WTC11 (cell line): ENCODE measurements at regions not wholly inside any gene's neighbourhood (a gene's known extent, or its start where the extent isn't known, plus 50 kb on each side); places are given as distances from the start of the nearest gene placed in this dataset.
"Not testable (repeated sequence)": the region's sequence is repeated elsewhere in the genome, so short reads cannot be mapped to it uniquely, and the experiment has no call there.

Source experiments
- ATAC-seq: fragments of 200-7000 bp; cut with Tn5 transposase; 2 replicates; pipeline ENCODE4 v1.10.0; 2021; ENCODE audit warnings: mild to moderate bottlenecking, moderate library complexity
- CTCF ChIA-PET: fragments of 300-600 bp; sonication (Branson Sonifier 250); formaldehyde crosslinking; loops from one replicate; lab custom pipeline; 2021; ENCODE audit warnings: antibody characterized with exemption; lab: Charles Lee
- POLR2A ChIA-PET: fragments of 350-600 bp; sonication (Branson Sonifier 250); formaldehyde crosslinking; loops from one replicate; lab custom pipeline; 2021; ENCODE audit warnings: antibody characterized with exemption; lab: Charles Lee
- DNase-seq: peaks from one replicate; pipeline ENCODE4 v3.0.0; 2021; ENCODE audit warnings: low spot score
- H3K27ac Mint-ChIP-seq: 2 replicates; pipeline ENCODE4 v1.8.0; 2021; ENCODE audit warnings: mixed read lengths
- H3K27me3 Mint-ChIP-seq: 2 replicates; pipeline ENCODE4 v1.8.0; 2021; ENCODE audit warnings: low read depth, mild to moderate bottlenecking, moderate library complexity, mixed read lengths
- H3K36me3 Mint-ChIP-seq: 2 replicates; pipeline ENCODE4 v1.8.0; 2021; ENCODE audit warnings: mixed read lengths
- H3K4me1 Mint-ChIP-seq: 2 replicates; pipeline ENCODE4 v1.8.0; 2022; ENCODE audit warnings: mixed read lengths
- H3K4me3 Mint-ChIP-seq: 2 replicates; pipeline ENCODE4 v1.8.0; 2021; ENCODE audit warnings: mild to moderate bottlenecking, moderate library complexity, mixed read lengths
- H3K9me3 Mint-ChIP-seq: 2 replicates; pipeline ENCODE4 v1.8.0; 2021; ENCODE audit warnings: mixed read lengths
- AR ChIP-seq: fragments of 250-450 bp; sonication (Bioruptor Pico); IDR thresholded peaks from 2 replicates; pipeline ENCODE4 v1.9.0; 2021; ENCODE audit warnings: mild to moderate bottlenecking
- ATF2 ChIP-seq: sonication (generic); formaldehyde crosslinking; IDR thresholded peaks from 2 replicates; pipeline ENCODE4 v1.8.1; 2022; ENCODE audit warnings: low read depth, missing genetic modification reagents, borderline replicate concordance
- ATF3 ChIP-seq: sonication (generic); formaldehyde crosslinking; conservative IDR thresholded peaks from 2 replicates; pipeline ENCODE4 v1.8.1; 2022; ENCODE audit warnings: mild to moderate bottlenecking, missing genetic modification reagents
- FOXJ3 ChIP-seq: sonication (generic); formaldehyde crosslinking; IDR thresholded peaks from 2 replicates; pipeline ENCODE4 v1.9.0; 2021; ENCODE audit warnings: missing genetic modification reagents, mild to moderate bottlenecking, borderline replicate concordance
- FOXP4 ChIP-seq: sonication (generic); formaldehyde crosslinking; IDR thresholded peaks from 2 replicates; pipeline ENCODE4 v1.8.0; 2022; ENCODE audit warnings: mild to moderate bottlenecking, missing genetic modification reagents
- JUN ChIP-seq: sonication (generic); formaldehyde crosslinking; IDR thresholded peaks from 2 replicates; pipeline ENCODE4 v1.8.0; 2023; ENCODE audit warnings: mild to moderate bottlenecking, missing genetic modification reagents
- MAX ChIP-seq: sonication (generic); formaldehyde crosslinking; IDR thresholded peaks from 2 replicates; pipeline ENCODE4 v1.8.0; 2022; ENCODE audit warnings: mild to moderate bottlenecking, missing genetic modification reagents
- RELA ChIP-seq: sonication (generic); formaldehyde crosslinking; IDR thresholded peaks from 2 replicates; pipeline ENCODE4 v1.8.1; 2022; ENCODE audit warnings: missing genetic modification reagents, mild to moderate bottlenecking, borderline replicate concordance
- SMAD3 ChIP-seq: sonication (generic); formaldehyde crosslinking; IDR thresholded peaks from 2 replicates; pipeline ENCODE4 v1.8.0; 2022; ENCODE audit warnings: missing genetic modification reagents, mild to moderate bottlenecking, borderline replicate concordance
- SMAD4 ChIP-seq: sonication (generic); formaldehyde crosslinking; IDR thresholded peaks from 2 replicates; pipeline ENCODE4 v1.8.0; 2022; ENCODE audit warnings: mild to moderate bottlenecking, missing genetic modification reagents
- SOX15 ChIP-seq: fragments of 250-450 bp; sonication (Bioruptor Pico); IDR thresholded peaks from 2 replicates; pipeline ENCODE4 v1.9.0; 2021; ENCODE audit warnings: mild to moderate bottlenecking
- TEAD4 ChIP-seq: sonication (generic); formaldehyde crosslinking; IDR thresholded peaks from 2 replicates; pipeline ENCODE4 v1.8.0; 2022; ENCODE audit warnings: mild to moderate bottlenecking, missing genetic modification reagents
- ZNF532 ChIP-seq: fragments of 250-450 bp; sonication (Bioruptor Pico); IDR thresholded peaks from 2 replicates; pipeline ENCODE4 v1.9.0; 2021; ENCODE audit warnings: mild to moderate bottlenecking, borderline replicate concordance

- Mint-ChIP-seq H3K36me3 (no peaks in the 10 kb centered on the region), H3K27me3 (no peaks in the 10 kb centered on the region), H3K4me3 (no peak overlapping the region), H3K9me3 (no peaks in the 10 kb centered on the region), H3K4me1 (peaks cover 40% of the 10 kb centered on the region), H3K27ac (no peak overlapping the region)
- ChIA-PET CTCF (no interaction called here), POLR2A (no interaction called here)
- DNase-seq = no peak
- ATAC-seq = peak; percentile 51
- TF ChIP-seq AR (CRISPR knock-in tag) (no peak), FOXJ3 (CRISPR knock-in tag) (no peak), ATF3 (no peak), TEAD4 (no peak), JUN (CRISPR knock-in tag) (no peak)
Measured at GRCh38 chr3:102356506-102356905, 78.3 kb upstream of the ZPLD1 start.

GRCh38 chr3:102357313-102357712, 77.5 kb upstream of the ZPLD1 start:
- DNase-seq, H3K9me3 Mint-ChIP-seq, H3K27me3 Mint-ChIP-seq, H3K36me3 Mint-ChIP-seq, H3K27ac Mint-ChIP-seq, POLR2A ChIA-PET, H3K4me3 Mint-ChIP-seq: not testable (repeated sequence)
- peak; percentile 47 for ATAC-seq
- H3K4me1 Mint-ChIP-seq = peaks cover 40% of the 10 kb centered on the region
- CTCF ChIA-PET = interaction anchor here (1.0 kb wide), 1 partner anchor 128 kb away, joined by 3 read pairs; no protein-coding TSS in a partner anchor

- CTCF ChIA-PET = interaction anchor here (0.9 to 1.5 kb wide), 2 partner anchors 131 to 176 kb away, joined by 4 read pairs; no protein-coding TSS in a partner anchor
- DNase-seq = no peak
- no peak overlapping the region for H3K4me3 Mint-ChIP-seq
- no peak overlapping the region for H3K27ac Mint-ChIP-seq
- POLR2A ChIA-PET = no interaction called here
- peaks cover 40% of the 10 kb centered on the region for H3K4me1 Mint-ChIP-seq
- no peaks in the 10 kb centered on the region for H3K27me3 Mint-ChIP-seq
- no peak for TF ChIP-seq FOXJ3 (CRISPR knock-in tag)
- TF ChIP-seq ZNF532 (CRISPR knock-in tag) = no peak
- peak; percentile 76 for ATAC-seq
- H3K36me3 Mint-ChIP-seq = peaks cover 6% of the 10 kb centered on the region
- H3K9me3 Mint-ChIP-seq = peaks cover 18% of the 10 kb centered on the region
Measured at GRCh38 chr3:102360183-102360860, 74.5 kb upstream of the ZPLD1 start.

- ChIA-PET CTCF (interaction anchor here (0.8 kb wide), 1 partner anchor 13 kb away, joined by 3 read pairs; no protein-coding TSS in a partner anchor), POLR2A (no interaction called here)
- DNase-seq = no peak
- TF ChIP-seq ATF2 (CRISPR knock-in tag) (no peak), MAX (CRISPR knock-in tag) (no peak), FOXP4 (CRISPR knock-in tag) (no peak), RELA (CRISPR knock-in tag) (no peak), SOX15 (no peak), SMAD3 (no peak), SMAD4 (CRISPR knock-in tag) (no peak)
Measured at GRCh38 chr3:102361101-102361500, 73.7 kb upstream of the ZPLD1 start.

More at GRCh38 chr3:102361101-102361500, 73.7 kb upstream of the ZPLD1 start:
- ATAC-seq = no peak
- Mint-ChIP-seq H3K36me3 (peaks cover 6% of the 10 kb centered on the region), H3K27ac (no peak overlapping the region), H3K4me1 (peaks cover 41% of the 10 kb centered on the region), H3K27me3 (no peaks in the 10 kb centered on the region), H3K4me3 (no peak overlapping the region), H3K9me3 (peaks cover 18% of the 10 kb centered on the region)
